ENCODE measurements at regions not wholly inside any gene's neighbourhood (a gene's known extent, or its start where the extent isn't known, plus 50 kb on each side); places are given as distances from the start of the nearest gene placed in this dataset.

DNA sequence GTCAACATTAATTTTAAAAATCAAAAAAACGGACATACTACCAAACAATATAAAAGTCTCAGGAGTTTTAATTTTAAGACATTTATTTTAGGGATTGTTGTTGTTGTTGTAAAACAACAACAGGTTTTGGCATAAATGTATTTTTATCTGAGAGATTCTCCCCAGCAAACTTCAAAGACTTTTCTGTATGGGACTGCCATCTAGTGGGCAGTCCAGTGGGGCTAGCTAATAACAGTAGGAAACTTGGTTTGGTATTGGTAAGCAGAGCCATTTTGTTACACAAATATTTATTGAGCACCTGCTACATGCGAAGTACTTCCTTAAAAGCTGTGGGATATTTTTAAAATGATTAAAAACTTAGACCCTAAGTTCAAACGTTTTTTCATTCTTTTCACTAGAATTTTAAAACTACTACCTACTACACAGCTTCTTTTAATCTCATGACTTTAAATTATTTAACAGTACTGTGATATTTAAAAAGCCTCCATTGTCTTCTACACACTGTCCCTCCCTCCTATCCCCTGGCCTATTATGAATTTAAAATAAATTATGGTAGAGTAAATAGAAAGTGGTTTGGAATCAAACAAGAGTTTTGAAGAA lies 1028.4 kb upstream of the INTU start:
- no peak overlapping the region for H3K27ac ChIP-seq
- H3K9me3 ChIP-seq: no peaks in the 10 kb centered on the region
- no peaks in the 10 kb centered on the region for H3K36me3 ChIP-seq (ENCODE audit: insufficient read depth in 1 of 2, low read depth in 1 of 2)
- H3K4me1 ChIP-seq: no peaks in the 10 kb centered on the region
- DNase-seq: no peak
- H3K27me3 ChIP-seq (ENCODE audit: insufficient read depth in 3 of 3, low read length in 2 of 3): no peaks in the 10 kb centered on the region
- no peak overlapping the region for H3K4me3 ChIP-seq
- WGBS, 3 donors: 47 to 62% (median 55%) methylated on average over 3 of the region's 3 CpGs
- intact Hi-C loops (cut with DNase I): no loop called here
- no peak for ATAC-seq
- TF ChIP-seq, protein P1, sequence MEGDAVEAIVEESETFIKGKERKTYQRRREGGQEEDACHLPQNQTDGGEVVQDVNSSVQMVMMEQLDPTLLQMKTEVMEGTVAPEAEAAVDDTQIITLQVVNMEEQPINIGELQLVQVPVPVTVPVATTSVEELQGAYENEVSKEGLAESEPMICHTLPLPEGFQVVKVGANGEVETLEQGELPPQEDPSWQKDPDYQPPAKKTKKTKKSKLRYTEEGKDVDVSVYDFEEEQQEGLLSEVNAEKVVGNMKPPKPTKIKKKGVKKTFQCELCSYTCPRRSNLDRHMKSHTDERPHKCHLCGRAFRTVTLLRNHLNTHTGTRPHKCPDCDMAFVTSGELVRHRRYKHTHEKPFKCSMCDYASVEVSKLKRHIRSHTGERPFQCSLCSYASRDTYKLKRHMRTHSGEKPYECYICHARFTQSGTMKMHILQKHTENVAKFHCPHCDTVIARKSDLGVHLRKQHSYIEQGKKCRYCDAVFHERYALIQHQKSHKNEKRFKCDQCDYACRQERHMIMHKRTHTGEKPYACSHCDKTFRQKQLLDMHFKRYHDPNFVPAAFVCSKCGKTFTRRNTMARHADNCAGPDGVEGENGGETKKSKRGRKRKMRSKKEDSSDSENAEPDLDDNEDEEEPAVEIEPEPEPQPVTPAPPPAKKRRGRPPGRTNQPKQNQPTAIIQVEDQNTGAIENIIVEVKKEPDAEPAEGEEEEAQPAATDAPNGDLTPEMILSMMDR (IDR thresholded peaks at IDR 0.05): peak; percentile 36

DNA sequence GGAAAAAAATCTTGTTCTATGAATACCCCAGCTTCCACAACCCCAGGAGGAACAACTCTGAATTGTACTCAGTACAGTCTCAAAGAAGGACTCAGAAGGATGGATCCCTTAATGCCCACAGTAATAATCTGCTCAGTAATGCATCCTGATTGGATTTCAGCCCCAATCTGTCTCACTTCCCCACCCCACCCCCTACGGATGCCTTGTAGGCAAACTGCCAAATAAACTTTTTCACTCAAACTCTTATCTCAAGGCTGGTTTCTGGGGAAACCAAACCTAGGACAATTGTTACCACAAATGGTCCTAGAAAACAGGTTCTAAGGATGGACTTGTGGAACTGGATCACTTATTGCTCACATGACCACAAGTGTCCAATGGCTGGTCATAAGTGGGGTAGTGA lies 1021.8 kb upstream of the INTU start:
- Histone ChIP-seq H3K9me3 (no peaks in the 10 kb centered on the region), H3K36me3 (ENCODE audit: insufficient read depth in 1 of 2, low read depth in 1 of 2) (no peaks in the 10 kb centered on the region), H3K27me3 (ENCODE audit: insufficient read depth in 3 of 3, low read length in 2 of 3) (no peaks in the 10 kb centered on the region), H3K4me3 (no peak overlapping the region), H3K4me1 (no peaks in the 10 kb centered on the region), H3K27ac (no peak overlapping the region)
- intact Hi-C loops (cut with DNase I): no loop called here
- TF ChIP-seq, protein P1 (IDR thresholded peaks at IDR 0.05): no peak
- WGBS, 3 donors: 41 to 65% (median 52%) methylated on average over 1 of the region's 1 CpG
- ATAC-seq (no peak), DNase-seq (no peak)

DNA sequence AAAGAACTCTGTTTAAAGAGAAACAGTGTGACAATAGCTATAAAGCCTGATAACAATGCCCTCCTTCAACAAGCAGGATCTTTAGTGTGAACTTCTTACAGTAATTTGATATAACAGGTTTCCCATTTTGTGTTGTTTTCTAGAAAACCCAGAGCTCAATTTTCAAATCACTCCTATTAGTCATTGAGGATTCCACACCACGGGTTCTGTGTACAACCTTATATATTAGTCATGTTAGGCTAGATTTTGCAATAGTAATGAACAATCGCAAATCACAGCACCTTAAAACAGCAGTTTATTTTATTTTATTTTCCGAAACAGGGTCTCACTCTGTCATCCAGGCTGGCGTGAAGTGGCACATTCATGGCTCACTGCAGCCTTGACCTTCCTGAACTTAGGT lies 1020.9 kb upstream of the INTU start:
- TF ChIP-seq, protein P1 (IDR thresholded peaks at IDR 0.05): no peak
- H3K4me1 ChIP-seq: no peaks in the 10 kb centered on the region
- ATAC-seq (no peak), DNase-seq (no peak)
- no peak overlapping the region for H3K27ac ChIP-seq
- H3K36me3 ChIP-seq (ENCODE audit: insufficient read depth in 1 of 2, low read depth in 1 of 2): no peaks in the 10 kb centered on the region
- intact Hi-C loops (cut with DNase I): no loop called here
- H3K9me3 ChIP-seq: no peaks in the 10 kb centered on the region
- WGBS, 3 donors: 53 to 61% (median 54%) methylated on average over 4 of the region's 4 CpGs
- H3K4me3 ChIP-seq: no peak overlapping the region
- H3K27me3 ChIP-seq (ENCODE audit: insufficient read depth in 3 of 3, low read length in 2 of 3): no peaks in the 10 kb centered on the region

DNA sequence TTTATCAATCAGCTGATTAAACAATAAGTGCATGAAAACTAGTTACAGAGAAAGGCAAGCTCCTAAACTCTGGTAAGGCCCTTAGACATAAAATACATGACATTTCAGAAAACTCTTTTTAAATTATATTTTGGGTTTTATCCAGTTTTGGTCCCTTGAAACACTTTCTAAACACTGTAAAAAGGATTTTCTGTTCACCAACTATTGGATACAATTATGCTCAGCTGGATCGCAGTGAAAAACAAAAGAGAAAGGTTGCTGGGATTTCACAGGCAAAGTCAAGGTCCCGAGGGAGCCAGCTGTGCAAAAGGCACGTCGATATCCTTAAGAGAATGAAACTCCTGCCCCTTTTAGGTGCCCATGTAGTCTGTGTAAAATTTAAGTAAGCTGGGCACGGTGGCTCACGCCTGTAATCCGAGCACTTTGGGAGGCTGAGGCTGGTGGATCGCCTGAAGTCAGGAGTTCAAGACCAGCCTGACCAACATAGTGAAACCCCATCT lies 1018.4 kb upstream of the INTU start:
- WGBS, 3 donors: 42 to 54% (median 44%) methylated on average over 8 of the region's 8 CpGs

More for the DNA sequence above, 1018.4 kb upstream of the INTU start:
- H3K9me3 ChIP-seq: no peaks in the 10 kb centered on the region
- no peak for DNase-seq
- no peak overlapping the region for H3K4me3 ChIP-seq
- H3K27ac ChIP-seq: no peak overlapping the region
- H3K27me3 ChIP-seq (ENCODE audit: insufficient read depth in 3 of 3, low read length in 2 of 3): no peaks in the 10 kb centered on the region
- TF ChIP-seq, protein P1 (IDR thresholded peaks at IDR 0.05): no peak
- H3K4me1 ChIP-seq: no peaks in the 10 kb centered on the region
- intact Hi-C loops (cut with DNase I): no loop called here
- no peak for ATAC-seq
- no peaks in the 10 kb centered on the region for H3K36me3 ChIP-seq (ENCODE audit: insufficient read depth in 1 of 2, low read depth in 1 of 2)

Data from psoas muscle (tissue), 7 donors.